Esophagus muscularis mucosa (tissue), 4 donors: ENCODE measurements at regions not wholly inside any gene's neighbourhood (a gene's known extent, or its start where the extent isn't known, plus 50 kb on each side); places are given as distances from the start of the nearest gene placed in this dataset.

Experiments
- DNase-seq: peaks from one replicate; pipeline ENCODE4 v3.0.0-alpha.2; 2017; ENCODE audit errors: extremely low spot score
- H3K27ac ChIP-seq, 4 donors: fragments of 200-600 bp; sonication (generic); replicated peaks in 1 of 4; 1 replicate in 3 of 4; 2 replicates in 1 of 4; pipeline ENCODE4 v1.5.1; 2016 to 2019; ENCODE audit warnings: mild to moderate bottlenecking in 1 of 4
- H3K27me3 ChIP-seq, 4 donors: fragments of 200-600 bp; sonication (generic); one replicate each; pipeline versions ENCODE4 v1.5.1 to v1.6.0; 2016 to 2019
- H3K36me3 ChIP-seq, 4 donors: fragments of 200-600 bp; sonication (generic); one replicate each; pipeline ENCODE4 v1.5.1; 2016 to 2019
- H3K4me1 ChIP-seq, 4 donors: fragments of 200-600 bp; sonication (generic); one replicate each; pipeline ENCODE4 v1.5.1; 2016 to 2019
- H3K4me3 ChIP-seq, 4 donors: fragments of 200-600 bp; sonication (generic); 1 replicate in 2 of 4; 2 replicates in 2 of 4; pipeline ENCODE4 v1.5.1; 2016 to 2019; ENCODE audit warnings: mild to moderate bottlenecking in 4 of 4, moderate library complexity in 1 of 4
- H3K9me3 ChIP-seq, 4 donors: fragments of 200-600 bp; sonication (generic); 1 replicate in 3 of 4; 2 replicates in 1 of 4; pipeline ENCODE4 v1.5.1; 2016 to 2019
- CTCF ChIP-seq, 3 experiments: fragments of 200-600 bp in 2 of 3; fragments of 450-650 bp in 1 of 3; sonication (generic) in 2 of 3; IDR thresholded peaks; one replicate each; pipeline ENCODE4 v1.5.1; 2017 to 2019; ENCODE audit warnings: antibody characterized with exemption in 3 of 3, mild to moderate bottlenecking in 2 of 3, moderate library complexity in 1 of 3
- EP300 ChIP-seq: sonication (generic); formaldehyde crosslinking; IDR thresholded peaks from one replicate; pipeline ENCODE4 v1.6.1; 2017; ENCODE audit warnings: antibody characterized with exemption
- POLR2A ChIP-seq: fragments of 450-650 bp; IDR thresholded peaks from one replicate; pipeline ENCODE4 v1.6.1; 2017; ENCODE audit warnings: antibody characterized with exemption, moderate library complexity, mild to moderate bottlenecking, low read depth
- POLR2AphosphoS5 ChIP-seq, 2 donors: sonication (generic); formaldehyde crosslinking; IDR thresholded peaks; one replicate each; pipeline ENCODE4 v1.6.1; 2017; ENCODE audit warnings: antibody characterized with exemption in 2 of 2
- WGBS: methylation state at CpG from one replicate; pipeline ENCODE4 v1.1.5; 2018; 5-methylcytosine and 5-hydroxymethylcytosine counted together
- intact Hi-C: fragments of 100-400 bp; cut with DNase I; formaldehyde crosslinking; loops from one replicate; pipeline ENCODE4 v1.15.1; 2023

DNA sequence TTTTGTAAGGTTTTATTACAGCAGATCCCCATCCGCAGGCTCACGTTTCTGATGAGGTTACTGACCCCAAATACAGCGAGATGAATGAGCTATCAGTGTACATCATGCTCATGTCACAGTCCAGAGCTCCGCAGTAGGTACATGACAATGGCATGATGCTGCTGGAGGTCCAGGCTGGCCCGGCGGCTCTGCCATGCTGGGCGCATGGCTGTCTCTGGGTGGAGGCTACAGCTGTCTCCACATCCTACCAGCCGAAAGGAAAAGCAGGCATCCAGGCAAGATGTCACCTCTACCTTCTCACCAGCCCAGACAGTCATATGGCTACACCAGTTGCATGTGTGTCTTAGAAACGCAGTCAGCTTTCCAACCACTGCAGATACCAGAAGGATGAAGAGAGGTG is 90.9 kb upstream of the RNF32 start:
- H3K27ac ChIP-seq, result no peak overlapping the region
- intact Hi-C loops, result no loop called here
- peaks cover 0 to 23% (median 0%) of the 10 kb centered on the region in 4 donors for H3K9me3 ChIP-seq
- H3K36me3 ChIP-seq, result no peaks in the 10 kb centered on the region
- TF ChIP-seq CTCF (IDR thresholded peaks at IDR 0.05) (no peak), POLR2AphosphoS5 (IDR thresholded peaks at IDR 0.05) (no peak), POLR2A (no peak), EP300 (no peak)
- 96% methylated on average over 9 of the region's 9 CpGs for WGBS
- H3K4me1 ChIP-seq, result no peaks in the 10 kb centered on the region
- H3K4me3 ChIP-seq, result no peak overlapping the region
- peak; percentile 53 for DNase-seq
- H3K27me3 ChIP-seq, result no peaks in the 10 kb centered on the region

DNA sequence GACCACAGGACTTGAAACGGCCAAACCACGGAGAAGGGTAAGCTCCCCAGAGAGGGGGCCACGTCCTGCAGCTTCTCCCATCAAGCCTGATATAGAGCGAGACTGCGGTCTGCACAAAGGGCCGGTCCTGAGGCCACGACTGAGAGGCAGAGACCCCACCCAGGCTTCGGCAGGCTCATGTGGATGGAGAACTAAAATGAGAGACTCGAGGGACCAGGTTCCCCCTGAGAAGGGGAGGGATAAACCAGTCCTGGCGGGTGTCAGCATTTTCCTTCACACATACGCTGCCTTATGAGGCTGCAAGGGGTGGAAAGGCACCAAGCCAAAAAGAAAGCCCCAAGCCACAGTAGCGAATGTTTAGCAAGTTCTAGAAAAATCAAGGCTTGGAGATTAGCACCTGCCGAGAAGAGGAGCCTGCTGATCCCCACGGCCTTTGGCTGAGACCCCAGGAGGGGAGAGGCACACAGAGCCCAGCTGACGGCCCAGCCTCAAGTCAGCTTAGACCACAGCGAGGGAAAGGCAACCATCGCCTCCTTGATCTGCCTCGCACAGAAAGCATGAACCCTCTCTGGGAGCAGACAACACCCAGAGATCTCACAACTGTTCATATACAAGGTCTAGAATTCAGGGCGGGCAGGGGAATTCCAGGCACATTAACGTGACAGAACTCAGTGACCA is 92.6 kb upstream of the RNF32 start:
- 68% methylated on average over 19 of the region's 20 CpGs for WGBS
- intact Hi-C loops, result no loop called here
- Histone ChIP-seq H3K9me3 (peaks cover 0 to 23% (median 0%) of the 10 kb centered on the region in 4 donors), H3K27ac (no peak overlapping the region), H3K36me3 (no peaks in the 10 kb centered on the region), H3K4me1 (no peaks in the 10 kb centered on the region), H3K27me3 (no peaks in the 10 kb centered on the region), H3K4me3 (no peak overlapping the region)
- peak; percentile 88 for DNase-seq
- TF ChIP-seq CTCF (IDR thresholded peaks at IDR 0.05) (no peak), EP300 (no peak)

DNA sequence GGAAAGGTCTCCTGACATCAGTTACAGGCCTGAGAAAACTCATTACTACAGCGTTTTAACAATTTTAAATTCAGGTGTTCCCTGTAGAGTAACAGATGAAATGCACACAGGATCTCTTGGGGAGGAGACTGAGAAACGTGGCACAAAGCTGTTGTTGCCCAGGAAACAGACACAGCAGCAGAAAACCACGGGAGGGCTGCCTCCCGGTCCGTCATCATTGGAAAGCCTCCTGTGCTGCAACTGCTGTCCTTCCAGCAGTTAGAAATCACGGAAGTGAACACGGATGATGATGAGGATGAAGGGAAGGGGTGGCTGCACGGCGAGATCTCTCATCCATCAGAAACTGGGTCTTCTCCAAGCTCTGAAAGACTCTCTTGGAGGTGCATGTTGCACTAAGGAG is 94.6 kb upstream of the RNF32 start:
- DNase-seq, result peak; percentile 45
- no peaks in the 10 kb centered on the region for H3K4me1 ChIP-seq
- TF ChIP-seq POLR2A (no peak), POLR2AphosphoS5 (IDR thresholded peaks at IDR 0.05) (no peak), EP300 (no peak), CTCF (IDR thresholded peaks at IDR 0.05) (no peak)
- H3K27me3 ChIP-seq, result no peaks in the 10 kb centered on the region
- no peaks in the 10 kb centered on the region for H3K36me3 ChIP-seq
- peaks cover 0 to 23% (median 0%) of the 10 kb centered on the region in 4 donors for H3K9me3 ChIP-seq
- H3K4me3 ChIP-seq, result no peak overlapping the region
- 36% methylated on average over 9 of the region's 9 CpGs for WGBS
- intact Hi-C loops, result no loop called here
- no peak overlapping the region for H3K27ac ChIP-seq

DNA sequence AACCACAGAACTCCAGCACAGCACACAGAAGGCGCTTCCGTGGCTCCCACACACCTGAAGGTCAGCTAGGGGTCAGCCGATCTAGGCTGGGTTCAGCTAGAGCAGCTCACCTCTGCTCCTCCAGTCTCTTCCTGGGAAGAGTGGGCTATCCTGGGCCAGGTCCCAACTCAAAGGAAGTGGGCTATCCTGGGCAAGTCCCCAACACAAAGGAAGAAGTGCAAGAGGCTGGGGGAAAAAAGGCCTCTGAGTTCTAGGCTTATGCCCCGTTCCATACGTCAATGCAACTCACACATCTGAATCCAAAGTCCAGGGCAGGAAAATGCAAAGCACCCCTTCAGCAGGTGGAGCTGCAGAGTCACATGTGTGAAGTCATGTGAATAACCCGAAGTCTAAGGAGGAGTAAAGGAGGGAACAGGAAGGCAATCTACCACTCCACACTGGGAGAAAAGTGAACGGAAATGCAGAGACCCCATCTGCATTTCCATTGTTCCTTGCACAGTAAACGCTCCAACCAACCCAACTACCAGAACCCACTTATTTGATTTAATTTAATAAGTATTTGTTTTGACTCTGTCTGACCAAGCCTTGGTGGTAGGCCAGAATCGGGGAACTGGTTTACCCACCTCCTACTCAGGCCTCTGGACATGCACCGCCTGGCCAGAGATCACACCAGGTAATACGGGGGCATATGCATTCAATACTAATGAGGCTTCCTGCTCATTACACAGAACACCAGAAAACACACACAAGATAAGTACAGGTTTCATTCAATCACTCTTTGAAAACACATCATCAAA is 95.5 kb upstream of the RNF32 start:
- peak; percentile 60 for DNase-seq
- Histone ChIP-seq H3K9me3 (peaks cover 0 to 22% (median 0%) of the 10 kb centered on the region in 4 donors), H3K4me3 (no peak overlapping the region), H3K27me3 (no peaks in the 10 kb centered on the region), H3K36me3 (no peaks in the 10 kb centered on the region), H3K27ac (no peak overlapping the region), H3K4me1 (no peaks in the 10 kb centered on the region)
- intact Hi-C loops, result no loop called here
- WGBS, result 90% methylated on average over 11 of the region's 11 CpGs
- TF ChIP-seq EP300 (no peak), POLR2A (no peak), CTCF (IDR thresholded peaks at IDR 0.05) (no peak), POLR2AphosphoS5 (IDR thresholded peaks at IDR 0.05) (no peak)
